OCI-LY3 (cell line): ENCODE measurements at regions not wholly inside any gene's neighbourhood (a gene's known extent, or its start where the extent isn't known, plus 50 kb on each side); places are given as distances from the start of the nearest gene placed in this dataset.

Experiments used
- H2AFZ ChIP-seq: fragments of 200-600, 300-600 bp; shearing (Covaris generic); 2 replicates; pipeline ENCODE4 v1.6.0; 2014; ENCODE audit warnings: antibody characterized with exemption, low read depth, low read length
- H3K27ac ChIP-seq: fragments of 200-600, 300-600 bp; sonication (generic); 2 replicates; pipeline ENCODE4 v1.5.1; 2014; ENCODE audit warnings: mild to moderate bottlenecking, low read length, moderate library complexity, mixed read lengths
- H3K27me3 ChIP-seq: fragments of 200-600, 300-600 bp; sonication (generic); 2 replicates; pipeline ENCODE4 v1.6.1; 2014; ENCODE audit warnings: low read depth, low read length, mixed read lengths
- H3K36me3 ChIP-seq: fragments of 200-600, 300-600 bp; sonication (generic); replicated peaks from 2 replicates; pipeline ENCODE3; 2014; ENCODE audit warnings: low read depth, low read length, mixed read lengths
- H3K4me1 ChIP-seq: fragments of 300-600, 200-600 bp; sonication (generic); 2 replicates; pipeline ENCODE4 v1.6.1; 2014; ENCODE audit warnings: low read length, mixed read lengths
- H3K4me2 ChIP-seq: fragments of 200-600, 300-600 bp; sonication (generic); 2 replicates; pipeline ENCODE4 v1.6.1; 2014; ENCODE audit warnings: low read length, mixed read lengths
- H3K4me3 ChIP-seq: fragments of 300-600, 200-600 bp; sonication (generic); 2 replicates; pipeline ENCODE4 v1.5.1; 2014; ENCODE audit warnings: antibody characterized with exemption, mild to moderate bottlenecking, low read length, moderate library complexity
- H3K79me2 ChIP-seq: fragments of 300-600, 200-600 bp; shearing (Covaris generic); 2 replicates; pipeline ENCODE4 v1.6.1; 2014; ENCODE audit warnings: mild to moderate bottlenecking, low read length, mixed read lengths
- H3K9ac ChIP-seq: fragments of 300-600, 200-600 bp; shearing (Covaris generic); 2 replicates; pipeline ENCODE4 v1.6.0; 2014; ENCODE audit warnings: mild to moderate bottlenecking, low read length, moderate library complexity
- H3K9me3 ChIP-seq: fragments of 200-600, 300-600 bp; shearing (Covaris generic); 2 replicates; pipeline ENCODE4 v1.6.1; 2014; ENCODE audit warnings: low read length, mixed read lengths; ENCODE audit not compliant: insufficient read depth
- H4K20me1 ChIP-seq: fragments of 200-600, 300-600 bp; sonication (generic); 2 replicates; pipeline ENCODE4 v1.6.1; 2016; ENCODE audit warnings: low read length, mixed read lengths; ENCODE audit not compliant: insufficient read depth
- EZH2phosphoT487 ChIP-seq: fragments of 200-600 bp; shearing (Covaris generic); IDR thresholded peaks from 2 replicates; pipeline ENCODE4 v1.6.1; 2018; ENCODE audit warnings: antibody characterized with exemption, mixed run types, low read depth
- TF ChIP-seq, protein P1 (sequence below): fragments of 200-600, 300-600 bp; sonication (generic); IDR thresholded peaks from 2 replicates; pipeline ENCODE4 v1.5.1; 2014; ENCODE audit warnings: antibody characterized with exemption, low read length, low read depth

DNA sequence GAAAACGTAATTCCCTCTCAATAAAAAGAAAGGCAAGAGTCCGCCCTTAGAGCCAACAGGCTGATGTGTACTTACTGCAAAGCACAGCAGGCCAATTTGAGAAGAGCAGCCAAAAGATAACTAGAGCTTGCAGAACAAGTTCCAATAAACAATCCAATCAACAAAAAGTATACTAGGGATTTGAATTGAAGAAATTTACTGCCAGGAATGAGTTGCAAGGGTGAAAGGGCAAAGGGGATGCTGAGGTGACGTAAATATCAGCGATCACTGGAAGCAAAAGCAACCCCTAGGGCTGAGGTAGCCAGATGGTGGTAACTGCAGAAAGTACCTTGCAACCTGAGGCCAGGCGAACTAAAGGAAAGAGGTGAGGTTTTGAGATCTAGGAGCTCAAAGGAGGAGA is 152.1 kb upstream of the TENM3 start:
- no peaks in the 10 kb centered on the region for H3K79me2 ChIP-seq
- H3K4me2 ChIP-seq = no peak overlapping the region
- H3K4me3 ChIP-seq = no peak overlapping the region
- H3K9me3 ChIP-seq = no peaks in the 10 kb centered on the region
- no peaks in the 10 kb centered on the region for H4K20me1 ChIP-seq
- no peaks in the 10 kb centered on the region for H3K27me3 ChIP-seq
- no peak for TF ChIP-seq EZH2phosphoT487
- TF ChIP-seq, protein P1, sequence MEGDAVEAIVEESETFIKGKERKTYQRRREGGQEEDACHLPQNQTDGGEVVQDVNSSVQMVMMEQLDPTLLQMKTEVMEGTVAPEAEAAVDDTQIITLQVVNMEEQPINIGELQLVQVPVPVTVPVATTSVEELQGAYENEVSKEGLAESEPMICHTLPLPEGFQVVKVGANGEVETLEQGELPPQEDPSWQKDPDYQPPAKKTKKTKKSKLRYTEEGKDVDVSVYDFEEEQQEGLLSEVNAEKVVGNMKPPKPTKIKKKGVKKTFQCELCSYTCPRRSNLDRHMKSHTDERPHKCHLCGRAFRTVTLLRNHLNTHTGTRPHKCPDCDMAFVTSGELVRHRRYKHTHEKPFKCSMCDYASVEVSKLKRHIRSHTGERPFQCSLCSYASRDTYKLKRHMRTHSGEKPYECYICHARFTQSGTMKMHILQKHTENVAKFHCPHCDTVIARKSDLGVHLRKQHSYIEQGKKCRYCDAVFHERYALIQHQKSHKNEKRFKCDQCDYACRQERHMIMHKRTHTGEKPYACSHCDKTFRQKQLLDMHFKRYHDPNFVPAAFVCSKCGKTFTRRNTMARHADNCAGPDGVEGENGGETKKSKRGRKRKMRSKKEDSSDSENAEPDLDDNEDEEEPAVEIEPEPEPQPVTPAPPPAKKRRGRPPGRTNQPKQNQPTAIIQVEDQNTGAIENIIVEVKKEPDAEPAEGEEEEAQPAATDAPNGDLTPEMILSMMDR = no peak
- H2AFZ ChIP-seq = no peak overlapping the region
- no peaks in the 10 kb centered on the region for H3K4me1 ChIP-seq
- no peak overlapping the region for H3K9ac ChIP-seq
- no peaks in the 10 kb centered on the region for H3K36me3 ChIP-seq
- no peak overlapping the region for H3K27ac ChIP-seq

DNA sequence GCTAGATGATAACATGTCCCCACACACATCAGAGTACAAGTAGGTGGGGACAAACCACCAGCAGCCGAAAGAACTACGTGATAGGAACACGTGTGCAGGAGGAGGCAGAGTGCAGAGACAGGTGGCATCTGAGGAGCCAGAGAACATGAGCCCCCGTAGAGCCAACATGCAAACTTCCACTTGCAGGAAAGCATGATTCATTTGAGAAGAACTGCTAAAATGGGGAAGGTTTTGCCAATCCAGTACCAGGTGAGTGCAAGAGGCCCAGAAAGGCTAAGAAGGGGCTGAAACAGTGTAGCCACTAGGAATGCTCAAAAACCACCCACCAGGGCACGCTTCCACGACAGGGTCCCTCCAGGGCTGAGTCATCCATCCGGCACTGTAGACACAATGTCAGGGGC is 149.8 kb upstream of the TENM3 start:
- no peaks in the 10 kb centered on the region for H3K4me1 ChIP-seq
- no peak overlapping the region for H3K27ac ChIP-seq
- H3K4me3 ChIP-seq = no peak overlapping the region
- TF ChIP-seq, protein P1 = no peak
- no peak for TF ChIP-seq EZH2phosphoT487
- no peaks in the 10 kb centered on the region for H3K27me3 ChIP-seq
- no peaks in the 10 kb centered on the region for H3K79me2 ChIP-seq
- H3K9me3 ChIP-seq = no peaks in the 10 kb centered on the region
- no peaks in the 10 kb centered on the region for H3K36me3 ChIP-seq
- H4K20me1 ChIP-seq = no peaks in the 10 kb centered on the region
- no peak overlapping the region for H3K4me2 ChIP-seq
- H3K9ac ChIP-seq = no peak overlapping the region
- H2AFZ ChIP-seq = no peak overlapping the region

DNA sequence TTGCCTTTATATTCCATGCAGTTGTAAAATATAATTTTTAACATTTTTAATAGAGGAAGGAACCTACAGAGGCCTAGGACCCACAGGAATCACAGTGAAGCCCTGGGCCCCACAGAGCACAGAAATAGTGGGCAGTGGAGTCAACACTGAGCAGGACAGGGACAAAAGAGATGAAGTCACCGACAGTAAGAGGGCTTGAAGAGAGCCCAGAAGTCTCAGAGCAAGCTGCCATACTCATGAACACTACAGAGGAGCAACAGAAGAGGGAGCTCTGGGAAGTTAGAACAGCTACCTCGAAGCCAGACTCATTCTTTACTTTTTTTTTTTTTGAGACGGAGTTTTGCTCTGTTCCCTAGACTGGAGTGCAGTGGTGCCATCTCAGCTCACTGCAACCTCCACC is 149.3 kb upstream of the TENM3 start:
- no peaks in the 10 kb centered on the region for H4K20me1 ChIP-seq
- H3K79me2 ChIP-seq = no peaks in the 10 kb centered on the region
- no peaks in the 10 kb centered on the region for H3K27me3 ChIP-seq
- H3K27ac ChIP-seq = no peak overlapping the region
- TF ChIP-seq EZH2phosphoT487 = no peak
- TF ChIP-seq, protein P1 = no peak
- no peaks in the 10 kb centered on the region for H3K9me3 ChIP-seq
- no peak overlapping the region for H3K4me3 ChIP-seq
- no peak overlapping the region for H2AFZ ChIP-seq
- H3K36me3 ChIP-seq = no peaks in the 10 kb centered on the region
- H3K4me2 ChIP-seq = no peak overlapping the region
- H3K9ac ChIP-seq = no peak overlapping the region
- H3K4me1 ChIP-seq = no peaks in the 10 kb centered on the region

DNA sequence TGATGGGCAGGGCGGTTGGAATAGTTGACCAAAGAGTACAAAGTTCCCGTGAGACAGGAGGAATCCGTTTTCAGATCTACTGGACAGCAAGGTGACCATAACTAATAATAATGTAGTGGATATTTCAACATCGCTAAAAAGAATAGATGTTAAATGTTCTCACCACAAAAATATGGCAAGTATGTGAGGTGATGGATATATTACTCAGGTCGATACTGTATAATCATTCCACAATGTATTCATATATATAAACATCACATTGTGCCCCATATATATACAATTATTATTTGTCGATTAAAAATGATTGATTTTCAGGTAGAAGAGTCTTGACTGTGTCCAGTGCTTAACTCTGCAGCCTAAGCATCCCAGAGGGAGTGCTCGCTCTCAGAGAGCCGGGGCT is 141.6 kb upstream of the TENM3 start:
- Histone ChIP-seq H3K79me2 (no peaks in the 10 kb centered on the region), H3K9ac (no peak overlapping the region), H3K4me1 (no peaks in the 10 kb centered on the region), H2AFZ (no peak overlapping the region), H3K4me3 (no peak overlapping the region), H3K4me2 (no peak overlapping the region), H4K20me1 (no peaks in the 10 kb centered on the region), H3K27ac (no peak overlapping the region), H3K36me3 (no peaks in the 10 kb centered on the region), H3K9me3 (no peaks in the 10 kb centered on the region), H3K27me3 (no peaks in the 10 kb centered on the region)
- TF ChIP-seq, protein P1 = no peak
- no peak for TF ChIP-seq EZH2phosphoT487
